ENCODE measurements at regions not wholly inside any gene's neighbourhood (a gene's known extent, or its start where the extent isn't known, plus 50 kb on each side); places are given as distances from the start of the nearest gene placed in this dataset.
"Not testable (repeated sequence)": the region's sequence is repeated elsewhere in the genome, so short reads cannot be mapped to it uniquely, and the experiment has no call there.

GRCh38 chr1:244297616-244298015 is 154.1 kb downstream of the ADSS2 start:
- no peak for DNase-seq
- no peak overlapping the region for H3K4me3 Mint-ChIP-seq
- 51% methylated on average over 5 of the region's 7 CpGs for WGBS (ENCODE audit: insufficient coverage)

GRCh38 chr1:244300029-244300375 is 151.7 kb downstream of the ADSS2 start:
- H4K20me1 ChIP-seq (ENCODE audit: insufficient read depth, low read length); H3K27me3 ChIP-seq (ENCODE audit: control insufficient read depth in 2 of 2, insufficient read depth in 2 of 2, low read length in 2 of 2); H3K79me2 ChIP-seq (ENCODE audit: insufficient read depth, low read length); H3K27me3 Mint-ChIP-seq (ENCODE audit: low read depth in 3 of 3); intact Hi-C loops (cut with micrococcal nuclease); DNase-seq; H3K9me3 ChIP-seq (replicated peaks in 1 of 2; ENCODE audit: control insufficient read depth in 1 of 2, insufficient read depth in 1 of 2, low read length in 2 of 2); H3K9me3 Mint-ChIP-seq; H3K36me3 ChIP-seq (replicated peaks in 1 of 2; ENCODE audit: control insufficient read depth in 1 of 2, insufficient read depth in 2 of 2, low read length in 2 of 2); H3K36me3 Mint-ChIP-seq: not testable (repeated sequence)
- Histone ChIP-seq H3K4me2 (replicated peaks; ENCODE audit: extremely low read depth, low read length, poor library complexity, severe bottlenecking) (peak overlapping the region; percentile 83), H3K4me3 (replicated peaks in 1 of 3; ENCODE audit: low read depth in 2 of 3, low read length in 3 of 3) (peak overlapping the region in 1 of 3 experiments; percentile 74), H3K4me1 (ENCODE audit: control insufficient read depth in 1 of 2, insufficient read depth in 2 of 2, low read length in 2 of 2) (peaks cover 46 to 60% of the 10 kb centered on the region in 2 donors), H3K9ac (ENCODE audit: insufficient read depth, low read length, poor library complexity, severe bottlenecking) (peak overlapping the region; percentile 71), H3K27ac (ENCODE audit: low read depth in 1 of 2, low read length in 2 of 2) (peak overlapping the region; percentile 90 to 97), H2AFZ (ENCODE audit: insufficient read depth, low read depth, low read length, poor library complexity, severe bottlenecking) (peak overlapping the region; percentile 85)
- Mint-ChIP-seq H3K4me1 (peaks cover 61% of the 10 kb centered on the region), H3K27ac (peak overlapping the region; percentile 96 to 100 (median 99)), H3K4me3 (peak overlapping the region; percentile 90 to 98)
- 94% methylated on average over 6 of the region's 12 CpGs for WGBS (ENCODE audit: insufficient coverage)

More at GRCh38 chr1:244297616-244298015, 154.1 kb downstream of the ADSS2 start:
- Mint-ChIP-seq H3K9me3 (peaks cover 0 to 3% (median 0%) of the 10 kb centered on the region in 7 donors), H3K27ac (peak overlapping the region in 6 of 7 donors; percentile 22 to 100 (median 64)), H3K4me1 (peaks cover 51% of the 10 kb centered on the region), H3K36me3 (peaks cover 0 to 8% of the 10 kb centered on the region in 2 donors), H3K27me3 (ENCODE audit: low read depth in 3 of 3) (no peaks in the 10 kb centered on the region)
- intact Hi-C loops (cut with micrococcal nuclease): loop anchor here in 1 of 2 donors (10.0 kb wide), 1 partner anchor 553 kb away; no protein-coding TSS in a partner anchor
- peaks cover 29 to 46% of the 10 kb centered on the region in 2 donors for H3K4me1 ChIP-seq (ENCODE audit: control insufficient read depth in 1 of 2, insufficient read depth in 2 of 2, low read length in 2 of 2)
- H3K79me2 ChIP-seq (ENCODE audit: insufficient read depth, low read length): no peaks in the 10 kb centered on the region
- TF ChIP-seq CTCF (IDR thresholded peaks at IDR 0.05): no peak
- H3K27me3 ChIP-seq (ENCODE audit: control insufficient read depth in 2 of 2, insufficient read depth in 2 of 2, low read length in 2 of 2): no peaks in the 10 kb centered on the region
- H3K4me2 ChIP-seq (replicated peaks; ENCODE audit: extremely low read depth, low read length, poor library complexity, severe bottlenecking): no peak overlapping the region
- H2AFZ ChIP-seq (ENCODE audit: insufficient read depth, low read depth, low read length, poor library complexity, severe bottlenecking): no peak overlapping the region
- H4K20me1 ChIP-seq (ENCODE audit: insufficient read depth, low read length): no peaks in the 10 kb centered on the region
- no peak overlapping the region for H3K9ac ChIP-seq (ENCODE audit: insufficient read depth, low read length, poor library complexity, severe bottlenecking)
- peak overlapping the region in 1 of 2 donors; percentile 97 for H3K27ac ChIP-seq (ENCODE audit: low read depth in 1 of 2, low read length in 2 of 2)
- no peak overlapping the region for H3K4me3 ChIP-seq (replicated peaks in 1 of 3; ENCODE audit: low read depth in 2 of 3, low read length in 3 of 3)
- no peaks in the 10 kb centered on the region for H3K9me3 ChIP-seq (replicated peaks in 1 of 2; ENCODE audit: control insufficient read depth in 1 of 2, insufficient read depth in 1 of 2, low read length in 2 of 2)
- H3K36me3 ChIP-seq (replicated peaks in 1 of 2; ENCODE audit: control insufficient read depth in 1 of 2, insufficient read depth in 2 of 2, low read length in 2 of 2): no peaks in the 10 kb centered on the region

Measured in CD14-positive monocyte (primary cell).